GM20000 (cell line): ENCODE measurements at regions not wholly inside any gene's neighbourhood (a gene's known extent, or its start where the extent isn't known, plus 50 kb on each side); places are given as distances from the start of the nearest gene placed in this dataset.
"Not testable (repeated sequence)": the region's sequence is repeated elsewhere in the genome, so short reads cannot be mapped to it uniquely, and the experiment has no call there.

Experiments used
- DNase-seq: peaks from one replicate; pipeline ENCODE4 v3.0.0; 2012; ENCODE audit warnings: low spot score
- TF ChIP-seq, protein P1 (sequence below): IDR thresholded peaks from 2 replicates; pipeline ENCODE4 v1.5.1; 2012; ENCODE audit warnings: mild to moderate bottlenecking, control low read depth; ENCODE audit errors: extremely low read depth, missing control alignments

GRCh38 chrX:73916489-73916888, 64.0 kb upstream of the XIST start:
- DNase-seq, result no peak
- TF ChIP-seq, protein P1, sequence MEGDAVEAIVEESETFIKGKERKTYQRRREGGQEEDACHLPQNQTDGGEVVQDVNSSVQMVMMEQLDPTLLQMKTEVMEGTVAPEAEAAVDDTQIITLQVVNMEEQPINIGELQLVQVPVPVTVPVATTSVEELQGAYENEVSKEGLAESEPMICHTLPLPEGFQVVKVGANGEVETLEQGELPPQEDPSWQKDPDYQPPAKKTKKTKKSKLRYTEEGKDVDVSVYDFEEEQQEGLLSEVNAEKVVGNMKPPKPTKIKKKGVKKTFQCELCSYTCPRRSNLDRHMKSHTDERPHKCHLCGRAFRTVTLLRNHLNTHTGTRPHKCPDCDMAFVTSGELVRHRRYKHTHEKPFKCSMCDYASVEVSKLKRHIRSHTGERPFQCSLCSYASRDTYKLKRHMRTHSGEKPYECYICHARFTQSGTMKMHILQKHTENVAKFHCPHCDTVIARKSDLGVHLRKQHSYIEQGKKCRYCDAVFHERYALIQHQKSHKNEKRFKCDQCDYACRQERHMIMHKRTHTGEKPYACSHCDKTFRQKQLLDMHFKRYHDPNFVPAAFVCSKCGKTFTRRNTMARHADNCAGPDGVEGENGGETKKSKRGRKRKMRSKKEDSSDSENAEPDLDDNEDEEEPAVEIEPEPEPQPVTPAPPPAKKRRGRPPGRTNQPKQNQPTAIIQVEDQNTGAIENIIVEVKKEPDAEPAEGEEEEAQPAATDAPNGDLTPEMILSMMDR, result no peak

GRCh38 chrX:73914792-73915191, 62.3 kb upstream of the XIST start:
- not testable (repeated sequence) for DNase-seq

DNA sequence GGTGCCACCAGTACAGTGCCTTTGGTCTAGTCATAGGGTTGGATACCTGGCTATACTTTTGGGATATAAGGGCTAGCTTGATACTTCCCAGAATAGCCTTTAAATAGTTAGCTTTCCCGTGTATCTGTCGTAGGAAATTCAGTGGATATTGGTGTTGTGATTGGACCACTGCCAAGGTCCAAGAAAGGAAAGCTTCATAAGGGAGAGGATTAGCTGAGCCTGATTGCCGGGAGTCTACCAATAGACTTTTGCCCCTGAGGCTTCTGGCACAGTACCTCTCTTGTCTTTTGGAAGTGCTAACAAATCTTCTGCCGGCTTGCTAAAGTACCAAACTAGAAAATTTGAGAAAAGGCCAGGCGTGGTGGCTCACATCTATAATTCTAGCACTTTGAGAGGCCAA, 61.1 kb upstream of the XIST start:
- no peak for DNase-seq
- TF ChIP-seq, protein P1, result no peak

GRCh38 chrX:73911946-73912345, 59.4 kb upstream of the XIST start:
- DNase-seq, result not testable (repeated sequence)

DNA sequence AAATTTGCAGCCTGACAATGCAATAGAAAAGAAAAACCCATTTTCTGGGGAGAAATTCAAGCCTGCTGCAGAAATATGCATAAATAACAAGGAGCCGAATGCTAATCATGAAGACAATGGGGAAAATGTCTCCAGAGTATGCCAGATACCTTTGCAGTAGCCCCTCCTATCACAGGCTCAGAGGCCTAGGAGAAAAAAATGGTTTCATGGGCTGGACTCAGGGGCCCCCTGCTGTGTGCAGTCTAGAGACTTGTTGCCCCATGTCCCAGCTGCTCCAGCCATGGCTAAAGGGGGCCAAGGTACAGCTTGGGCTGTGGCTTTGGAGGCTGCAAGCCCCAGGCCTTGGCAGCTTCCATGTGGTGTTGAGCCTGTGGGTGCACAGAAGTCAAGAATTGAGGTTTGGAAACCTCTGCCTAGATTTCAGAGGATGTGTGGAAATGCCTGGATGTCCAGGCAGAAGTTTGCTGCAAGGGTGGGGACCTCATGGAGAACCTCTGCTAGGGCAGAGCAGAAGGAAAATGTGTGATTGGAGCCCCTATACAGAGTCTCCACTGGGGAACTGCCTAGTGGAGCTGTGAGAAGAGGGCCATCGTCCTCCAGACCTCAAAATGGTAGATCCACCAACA, 53.3 kb upstream of the XIST start:
- DNase-seq, result not testable (repeated sequence)

- TF ChIP-seq, protein P1, result no peak
- no peak for DNase-seq
Measured at GRCh38 chrX:73903941-73904340, 51.4 kb upstream of the XIST start.
